AG10803 (cell line): ENCODE measurements at regions not wholly inside any gene's neighbourhood (a gene's known extent, or its start where the extent isn't known, plus 50 kb on each side); places are given as distances from the start of the nearest gene placed in this dataset.

Source experiments
- DNase-seq: peaks from one replicate; pipeline ENCODE4 v3.0.0; 2010; ENCODE audit warnings: low read depth
- H3K4me3 ChIP-seq: 2 replicates; pipeline ENCODE4 v1.5.1; 2011; ENCODE audit warnings: mild to moderate bottlenecking, low read length, control low read depth
- TF ChIP-seq, protein P1 (sequence below): conservative IDR thresholded peaks from 2 replicates; pipeline ENCODE4 v1.5.1; 2011; ENCODE audit warnings: mild to moderate bottlenecking, low read length, control low read depth, inconsistent platforms

DNA sequence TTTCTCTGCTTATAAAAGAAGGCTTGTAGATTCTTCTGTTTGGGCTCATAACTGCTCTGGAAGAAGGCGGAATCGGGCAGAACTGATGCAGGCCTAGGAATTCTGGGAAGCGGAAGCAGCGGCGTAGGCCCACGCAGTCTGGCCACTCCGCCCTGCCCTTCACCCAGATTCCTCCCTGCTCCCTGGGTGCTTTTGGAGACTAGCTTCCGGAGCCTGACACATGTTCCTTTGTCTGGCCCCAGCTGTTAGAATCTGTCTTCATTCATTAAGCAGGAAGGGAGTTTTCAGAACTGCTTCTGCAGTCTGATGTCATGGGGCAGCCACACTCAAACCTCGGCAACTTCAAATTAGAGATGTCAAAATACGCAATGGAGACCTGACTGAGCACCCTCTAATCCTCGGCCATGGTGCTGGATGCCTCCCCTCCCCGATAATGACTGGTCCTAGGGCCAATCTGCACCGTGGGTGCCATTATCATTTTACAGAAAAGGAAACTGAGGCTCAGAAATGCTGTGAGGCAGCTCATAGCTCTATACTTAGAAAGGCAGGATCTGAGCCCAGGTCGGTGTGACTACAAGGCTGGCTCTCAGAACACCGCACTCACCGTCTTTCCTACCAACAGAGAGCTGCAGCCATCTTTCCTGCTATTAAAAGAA, 275.7 kb downstream of the MYCN start:
- TF ChIP-seq, protein P1, sequence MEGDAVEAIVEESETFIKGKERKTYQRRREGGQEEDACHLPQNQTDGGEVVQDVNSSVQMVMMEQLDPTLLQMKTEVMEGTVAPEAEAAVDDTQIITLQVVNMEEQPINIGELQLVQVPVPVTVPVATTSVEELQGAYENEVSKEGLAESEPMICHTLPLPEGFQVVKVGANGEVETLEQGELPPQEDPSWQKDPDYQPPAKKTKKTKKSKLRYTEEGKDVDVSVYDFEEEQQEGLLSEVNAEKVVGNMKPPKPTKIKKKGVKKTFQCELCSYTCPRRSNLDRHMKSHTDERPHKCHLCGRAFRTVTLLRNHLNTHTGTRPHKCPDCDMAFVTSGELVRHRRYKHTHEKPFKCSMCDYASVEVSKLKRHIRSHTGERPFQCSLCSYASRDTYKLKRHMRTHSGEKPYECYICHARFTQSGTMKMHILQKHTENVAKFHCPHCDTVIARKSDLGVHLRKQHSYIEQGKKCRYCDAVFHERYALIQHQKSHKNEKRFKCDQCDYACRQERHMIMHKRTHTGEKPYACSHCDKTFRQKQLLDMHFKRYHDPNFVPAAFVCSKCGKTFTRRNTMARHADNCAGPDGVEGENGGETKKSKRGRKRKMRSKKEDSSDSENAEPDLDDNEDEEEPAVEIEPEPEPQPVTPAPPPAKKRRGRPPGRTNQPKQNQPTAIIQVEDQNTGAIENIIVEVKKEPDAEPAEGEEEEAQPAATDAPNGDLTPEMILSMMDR, result no peak
- DNase-seq, result no peak
- no peak overlapping the region for H3K4me3 ChIP-seq

DNA sequence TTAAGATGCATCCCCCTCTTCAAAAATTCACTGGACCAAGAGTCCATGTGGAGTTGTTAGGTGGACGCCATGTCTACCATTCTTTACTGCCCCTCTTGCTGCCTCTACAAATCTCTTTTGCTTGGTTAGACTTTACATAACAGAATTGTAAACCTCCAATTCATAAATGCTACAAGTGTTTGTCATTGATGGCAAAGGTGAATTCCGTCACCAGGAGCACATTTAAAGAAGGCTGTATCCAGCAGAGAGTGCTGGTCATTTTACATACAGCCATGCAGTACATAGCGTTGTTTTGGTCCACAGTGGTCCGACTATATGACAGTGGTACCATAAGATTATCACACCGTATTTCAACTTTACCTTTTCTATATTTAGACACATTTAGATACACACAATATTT, 274.5 kb downstream of the MYCN start:
- no peak for DNase-seq

DNA sequence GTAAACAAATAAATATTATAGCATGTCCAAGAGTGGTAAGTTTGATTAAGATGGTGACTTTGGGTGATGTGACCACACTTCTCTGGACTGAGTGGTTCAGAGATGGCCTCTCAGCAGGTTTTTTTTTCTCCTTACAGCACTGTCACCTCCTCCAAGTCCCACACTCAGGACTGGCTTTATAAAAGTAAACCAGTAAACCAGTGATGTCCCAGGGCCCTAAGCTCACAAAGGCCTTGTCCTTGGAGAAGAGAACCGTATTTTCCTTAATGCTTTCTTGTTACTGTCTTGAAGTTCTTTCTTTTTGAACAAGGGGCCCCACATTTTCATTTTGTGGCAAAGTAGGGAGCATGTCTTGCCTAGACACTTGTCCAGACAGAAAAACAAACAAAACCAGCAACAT, 274.0 kb downstream of the MYCN start:
- DNase-seq, result no peak
- TF ChIP-seq, protein P1, result no peak
- H3K4me3 ChIP-seq, result no peak overlapping the region

More for the DNA sequence above, 274.5 kb downstream of the MYCN start:
- TF ChIP-seq, protein P1, result no peak
- no peak overlapping the region for H3K4me3 ChIP-seq

DNA sequence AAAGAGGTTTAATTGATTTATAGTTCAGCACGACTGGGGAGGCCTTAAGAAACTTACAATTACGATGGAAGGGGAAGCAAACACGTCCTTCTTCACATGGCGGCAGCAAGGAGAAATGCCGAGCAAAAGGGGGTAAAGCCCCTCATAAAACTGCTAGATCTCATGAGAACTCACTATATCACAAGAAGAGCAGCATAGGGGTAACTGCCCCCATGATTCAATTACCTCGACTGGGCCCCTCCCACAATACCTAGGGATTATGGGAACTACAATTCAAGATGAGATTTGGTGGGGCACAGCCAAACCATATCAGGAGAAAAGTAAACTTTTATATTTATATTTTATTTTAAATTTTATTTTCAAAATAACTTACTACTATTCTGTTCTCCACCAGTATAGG, 272.0 kb downstream of the MYCN start:
- TF ChIP-seq, protein P1, result no peak
- no peak overlapping the region for H3K4me3 ChIP-seq
- no peak for DNase-seq

DNA sequence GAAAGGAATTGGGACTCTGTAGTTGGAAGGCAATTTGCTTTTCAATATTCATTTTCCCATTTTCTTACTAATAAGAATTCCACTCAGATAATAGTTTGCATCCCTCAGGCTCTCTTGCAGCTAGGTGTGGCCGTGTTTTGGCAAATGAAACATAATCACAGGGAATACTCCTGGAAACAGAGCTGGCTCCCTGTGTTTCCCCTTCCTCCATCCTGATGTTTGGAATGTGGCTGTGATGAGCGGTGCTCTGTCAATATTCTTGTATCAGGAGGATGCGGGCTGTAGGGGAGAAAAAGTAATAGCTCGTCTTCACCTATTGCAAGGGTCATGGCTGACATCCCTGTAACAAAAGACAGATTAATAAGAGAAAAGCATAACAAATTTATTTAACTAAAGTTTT, 271.0 kb downstream of the MYCN start:
- TF ChIP-seq, protein P1, result no peak
- H3K4me3 ChIP-seq, result no peak overlapping the region
- DNase-seq, result no peak

DNA sequence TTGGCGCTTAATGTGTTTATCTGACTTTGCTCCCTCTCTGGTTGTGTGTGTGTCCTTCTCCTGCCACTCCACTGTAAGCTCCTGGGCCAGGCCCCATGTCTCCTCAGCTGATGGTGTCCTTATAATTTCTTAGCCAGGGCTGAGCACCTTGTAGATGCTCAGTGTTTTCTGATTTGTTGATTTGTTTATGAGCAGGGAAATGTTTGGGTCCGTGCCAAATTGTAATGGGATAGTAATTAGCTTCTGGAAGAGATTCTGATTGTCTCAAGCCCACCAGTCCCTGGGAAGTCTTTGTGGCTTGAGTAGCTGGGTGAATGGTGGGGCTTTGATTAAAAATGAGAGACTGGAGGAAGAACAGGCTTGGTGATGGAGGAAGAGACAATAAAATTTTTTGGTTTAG, 270.5 kb downstream of the MYCN start:
- TF ChIP-seq, protein P1, result no peak
- no peak overlapping the region for H3K4me3 ChIP-seq
- no peak for DNase-seq

DNA sequence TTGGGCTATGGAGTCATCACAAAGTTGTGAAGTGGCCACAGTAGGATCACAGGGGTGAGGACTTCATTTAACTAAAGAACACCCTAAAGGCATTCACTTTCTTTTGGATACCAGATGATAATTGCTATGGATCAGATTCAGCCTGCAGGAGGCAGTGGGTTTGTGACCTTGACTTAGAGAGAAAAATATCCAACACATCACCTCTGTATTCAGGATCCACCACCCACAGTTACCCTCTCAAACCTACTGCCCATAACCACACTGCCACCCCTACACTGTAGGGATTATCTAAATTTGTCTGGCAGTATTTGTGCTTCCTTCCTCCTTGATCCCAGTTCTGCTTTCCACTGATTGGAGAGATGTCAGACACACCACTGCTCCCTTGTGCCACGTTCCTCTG, 269.4 kb downstream of the MYCN start:
- TF ChIP-seq, protein P1, result no peak

More for the DNA sequence above, 269.4 kb downstream of the MYCN start:
- H3K4me3 ChIP-seq, result no peak overlapping the region
- no peak for DNase-seq
